NCI-H345 (cell line): ENCODE measurements at regions not wholly inside any gene's neighbourhood (a gene's known extent, or its start where the extent isn't known, plus 50 kb on each side); places are given as distances from the start of the nearest gene placed in this dataset.
"Not testable (repeated sequence)": the region's sequence is repeated elsewhere in the genome, so short reads cannot be mapped to it uniquely, and the experiment has no call there.

Experiments used
- DNase-seq: peaks from one replicate; lab custom pipeline; 2025; lab: John Stamatoyannopoulos, UW

DNA sequence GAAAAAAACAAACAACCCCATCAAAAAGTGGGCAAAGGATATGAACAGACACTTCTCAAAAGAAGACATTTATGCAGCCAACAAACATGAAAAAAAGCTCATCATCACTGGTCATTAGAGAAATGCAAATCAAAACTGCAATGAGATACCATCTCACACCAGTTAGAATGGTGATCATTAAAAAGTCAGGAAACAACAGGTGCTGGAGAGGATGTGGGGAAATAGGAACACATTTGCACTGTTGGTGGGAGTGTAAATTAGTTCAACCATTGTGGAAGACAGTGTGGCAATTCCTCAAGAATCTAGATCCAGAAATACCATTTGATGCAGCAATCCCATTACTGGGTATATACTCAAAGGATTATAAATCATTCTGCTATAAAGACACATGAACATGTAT lies 85.5 kb upstream of the WSB1 start:
- DNase-seq = not testable (repeated sequence)

DNA sequence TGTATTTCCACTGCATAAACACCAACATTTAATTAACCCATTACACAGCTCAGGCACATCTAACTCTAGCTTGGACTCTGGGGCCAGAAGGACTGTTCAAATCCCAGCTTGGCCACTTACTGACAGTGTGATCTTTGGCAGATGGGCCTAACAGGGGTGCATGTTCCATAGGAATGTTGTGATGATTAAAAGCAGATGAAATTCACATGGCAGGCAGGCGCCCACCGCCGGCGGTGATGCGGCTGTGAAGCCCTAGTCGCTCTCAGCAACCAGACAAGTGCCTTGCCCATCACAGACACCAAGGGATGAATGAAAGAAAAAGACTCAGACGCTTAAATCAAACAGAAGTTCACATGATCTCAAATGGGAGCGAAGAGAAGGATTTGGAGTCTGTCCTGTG lies 84.6 kb upstream of the WSB1 start:
- no peak for DNase-seq

DNA sequence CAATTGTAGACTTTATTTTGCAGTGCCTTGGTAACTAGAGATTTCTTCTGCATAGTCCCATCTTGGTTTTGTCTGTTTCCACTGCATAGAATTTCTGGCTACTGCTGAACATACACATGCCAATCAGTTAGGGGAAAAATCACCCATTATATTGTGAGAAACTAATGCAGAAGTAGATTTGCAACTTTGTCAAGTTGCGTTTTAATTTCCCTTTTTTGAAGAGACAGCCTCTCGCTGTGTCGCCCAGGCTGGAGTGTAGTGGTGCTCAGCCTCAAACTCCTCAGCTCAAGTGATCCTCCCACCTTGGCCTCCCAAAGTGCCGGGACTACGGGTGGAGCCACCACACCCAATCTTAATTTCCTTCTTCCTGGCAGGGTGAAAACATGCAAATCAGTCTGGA lies 83.1 kb upstream of the WSB1 start:
- DNase-seq = not testable (repeated sequence)

DNA sequence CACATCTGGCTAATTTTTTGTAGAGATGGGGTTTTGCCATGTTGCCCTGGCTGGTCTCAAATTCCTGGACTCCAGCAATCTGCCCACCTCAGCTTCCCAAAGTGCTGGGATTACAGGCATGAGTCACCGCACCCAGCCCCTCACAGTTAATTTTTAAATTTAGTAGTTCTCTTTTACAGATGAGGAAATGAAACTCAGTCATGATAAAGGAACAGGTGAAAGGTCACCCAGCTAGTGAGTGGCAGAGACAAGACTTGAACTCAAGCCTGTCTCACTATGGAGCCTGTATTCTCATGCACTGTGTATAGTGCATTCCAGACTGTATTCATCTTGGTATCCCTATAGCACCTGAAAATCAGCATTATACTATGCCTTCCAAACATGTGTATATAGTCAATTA lies 77.1 kb upstream of the WSB1 start:
- no peak for DNase-seq

DNA sequence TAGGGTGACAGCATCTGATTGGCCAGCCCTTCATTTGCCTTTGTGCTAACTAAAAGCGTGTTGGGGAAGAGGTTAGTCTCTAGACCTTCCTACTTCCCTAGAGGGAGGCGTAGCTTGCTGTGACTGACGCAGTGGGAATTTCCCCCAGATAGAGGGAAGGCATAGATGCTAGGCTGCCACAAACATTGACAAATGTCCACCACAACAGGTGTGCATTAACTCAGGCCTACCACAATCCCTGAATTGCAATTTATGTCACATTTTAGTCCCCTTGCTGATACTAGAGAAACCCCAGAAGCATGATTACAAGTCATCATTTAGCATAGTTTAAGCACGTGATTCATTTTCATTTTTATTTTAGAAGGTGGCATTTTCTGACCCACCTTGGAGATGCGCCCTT lies 76.3 kb upstream of the WSB1 start:
- no peak for DNase-seq

DNA sequence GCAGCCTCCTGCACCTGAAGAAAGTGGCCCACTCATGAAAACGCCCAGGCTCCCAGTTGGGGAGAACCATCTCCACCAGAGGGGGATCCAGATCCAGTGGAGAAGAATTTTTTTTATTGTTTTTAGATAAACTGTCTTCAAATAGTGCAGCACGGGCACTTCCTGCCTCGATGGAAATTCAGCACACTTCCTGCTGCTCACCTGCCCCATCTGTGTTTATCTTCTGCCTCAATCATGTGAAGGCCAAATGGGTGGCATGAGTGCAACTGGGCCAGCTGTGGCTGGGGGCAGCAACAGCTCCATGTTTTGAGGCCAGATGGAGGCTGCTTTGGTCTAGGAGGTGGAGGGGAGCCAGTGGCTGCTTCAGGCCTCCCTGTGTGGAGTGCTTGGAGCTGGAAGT lies 75.9 kb upstream of the WSB1 start:
- DNase-seq = no peak

DNA sequence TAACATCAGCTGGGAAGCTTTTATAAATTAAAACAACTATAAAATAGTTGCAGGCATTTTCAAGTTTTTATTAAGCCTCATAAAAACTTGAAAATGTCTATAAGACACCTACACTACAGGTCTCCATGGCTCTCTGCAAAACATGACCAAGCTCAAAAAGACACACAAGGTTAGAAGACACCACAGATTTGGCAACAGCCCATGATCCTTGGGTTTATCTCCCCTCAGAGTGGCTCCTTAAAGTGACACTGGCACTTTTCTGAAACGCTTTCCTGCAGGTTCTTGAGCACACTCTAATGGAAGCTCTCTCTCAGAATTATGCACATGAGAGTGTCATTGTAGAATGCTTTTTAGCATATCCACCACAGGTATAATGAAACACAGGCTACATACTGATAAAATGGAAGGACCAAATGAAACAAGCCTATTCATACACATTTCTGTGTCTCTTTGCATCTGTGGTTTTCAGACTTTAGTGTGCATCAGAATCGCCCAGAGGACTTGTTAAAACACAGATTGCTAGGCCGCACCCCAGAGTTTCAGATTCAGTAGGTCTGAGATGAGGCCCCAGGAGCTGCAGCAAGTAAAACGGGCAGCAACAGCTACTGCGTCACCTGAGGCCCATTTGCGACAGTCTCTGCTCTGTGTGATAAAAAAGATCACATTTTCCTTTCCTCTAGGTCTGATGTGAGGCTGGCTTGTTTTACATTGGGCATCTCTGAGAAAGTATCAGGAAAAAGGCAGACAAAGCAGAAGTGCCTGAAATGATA lies 75.0 kb upstream of the WSB1 start:
- no peak for DNase-seq

DNA sequence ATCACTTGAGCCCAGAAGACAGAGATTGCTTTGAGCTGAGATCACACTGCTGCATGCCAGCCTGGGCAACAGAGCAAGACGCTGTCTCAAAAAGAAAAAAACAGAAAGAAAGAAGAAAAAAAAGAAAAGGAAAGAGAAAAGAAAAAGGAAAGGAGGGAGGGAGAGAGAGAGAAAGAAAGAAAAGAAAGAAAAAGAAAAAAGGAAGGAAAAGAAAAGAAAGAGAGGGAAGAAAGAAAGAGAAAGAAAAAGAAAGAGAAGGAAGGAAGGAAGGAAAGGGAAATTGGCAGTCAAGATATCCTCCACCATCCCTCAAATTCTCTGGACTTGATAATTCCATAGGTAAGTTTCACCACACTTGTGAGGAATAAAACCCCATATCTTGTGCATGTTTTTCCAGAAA lies 71.4 kb upstream of the WSB1 start:
- no peak for DNase-seq

DNA sequence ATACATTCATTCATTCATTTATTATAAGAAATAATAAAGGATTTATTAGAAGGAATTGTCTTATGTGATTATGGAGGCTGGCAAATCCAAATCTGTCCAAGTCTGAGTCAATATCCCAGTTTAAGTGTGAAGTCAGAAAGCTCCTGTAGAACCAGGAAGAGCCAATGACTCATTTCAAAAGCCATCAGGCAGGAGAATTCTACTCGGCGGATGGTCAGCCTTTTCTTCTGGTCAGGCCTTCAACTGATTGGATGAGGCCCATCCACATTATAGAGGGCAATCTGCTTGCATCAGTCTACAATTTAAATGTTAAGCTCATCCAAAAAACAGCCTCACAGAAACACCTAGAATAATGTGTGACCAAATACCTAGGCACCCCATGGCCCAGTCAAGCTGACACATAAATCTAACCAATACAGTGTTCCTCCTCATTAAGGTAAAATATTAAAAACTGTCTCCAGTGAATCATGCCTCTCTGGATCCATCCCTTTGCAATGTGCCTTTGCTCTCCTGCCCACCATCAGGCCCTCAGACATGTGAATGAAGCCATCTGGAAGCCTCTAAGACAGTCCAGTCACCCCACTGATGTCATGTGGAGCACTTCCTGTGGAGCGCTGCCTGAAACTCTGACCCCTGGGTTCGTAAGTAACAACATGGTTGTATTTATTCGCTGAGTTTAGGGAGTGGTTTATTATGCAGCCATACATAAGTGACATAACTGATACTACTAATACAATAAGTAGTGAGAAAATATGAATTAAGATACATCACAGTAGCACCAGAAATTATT lies 69.2 kb upstream of the WSB1 start:
- no peak for DNase-seq

DNA sequence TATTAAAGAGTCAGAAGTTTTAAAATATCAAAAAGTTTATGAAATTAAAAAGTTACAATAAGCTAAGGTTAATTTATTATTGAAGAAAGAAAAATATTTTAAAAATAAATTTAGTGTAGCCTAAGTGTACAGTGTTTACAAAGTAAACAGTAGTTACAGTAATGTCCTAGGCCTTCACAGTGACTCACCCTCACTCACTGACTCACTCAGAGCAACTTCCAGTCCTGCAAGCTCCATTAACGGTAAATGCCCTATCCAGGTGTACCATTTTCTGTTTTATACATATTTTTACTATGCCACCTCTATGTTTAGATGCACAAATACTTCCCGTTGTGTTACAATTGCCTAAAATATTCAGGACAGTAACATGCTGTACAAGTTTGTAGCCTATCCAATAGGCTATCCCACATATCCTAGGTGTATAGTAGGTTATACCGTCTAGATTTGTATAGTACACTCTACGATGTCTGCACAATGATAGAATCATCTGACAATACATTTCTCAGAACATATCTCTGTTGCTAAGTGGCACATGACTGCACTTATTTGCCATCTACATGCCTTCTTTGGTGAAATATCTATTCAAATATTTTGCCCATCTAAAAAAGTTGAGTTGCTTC lies 67.2 kb upstream of the WSB1 start:
- no peak for DNase-seq

DNA sequence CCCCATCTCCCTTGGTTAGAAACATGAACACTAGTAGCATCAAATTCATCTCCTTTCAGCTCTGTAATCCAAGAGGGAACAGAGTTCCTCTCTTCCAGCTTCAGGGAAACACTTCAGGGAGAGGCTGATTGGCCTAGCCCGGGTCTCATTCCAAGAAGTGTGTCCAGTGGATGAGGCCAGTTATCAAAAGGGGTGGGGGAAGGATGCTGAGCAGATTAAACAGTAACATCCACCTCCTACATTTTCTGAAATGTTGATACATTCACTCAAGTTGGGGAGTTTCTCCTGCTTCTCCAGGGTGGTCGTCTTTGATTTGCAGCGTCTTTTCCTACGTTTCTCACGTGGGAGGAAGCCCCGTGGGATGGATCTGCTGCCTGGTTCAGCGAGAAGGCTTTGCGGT lies 62.9 kb upstream of the WSB1 start:
- no peak for DNase-seq

DNA sequence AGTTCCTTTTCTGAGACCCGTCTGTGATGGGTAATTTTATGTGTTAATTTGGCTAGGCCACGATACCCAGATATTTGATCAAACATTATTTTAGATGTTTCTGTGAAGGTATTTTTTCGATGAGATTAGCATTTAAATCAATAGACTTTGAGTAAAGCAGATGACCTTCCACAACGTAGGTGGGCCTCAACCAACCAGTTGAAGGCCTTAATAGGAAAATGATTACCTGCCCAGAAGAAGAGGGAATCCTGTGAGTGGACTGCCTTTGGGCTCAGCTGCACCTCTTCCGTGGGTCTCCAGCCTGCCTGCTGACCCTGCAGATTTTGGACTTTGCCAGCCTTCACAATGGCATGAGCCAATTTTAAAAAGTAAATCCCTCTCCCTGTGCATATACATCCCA lies 61.6 kb upstream of the WSB1 start:
- no peak for DNase-seq

DNA sequence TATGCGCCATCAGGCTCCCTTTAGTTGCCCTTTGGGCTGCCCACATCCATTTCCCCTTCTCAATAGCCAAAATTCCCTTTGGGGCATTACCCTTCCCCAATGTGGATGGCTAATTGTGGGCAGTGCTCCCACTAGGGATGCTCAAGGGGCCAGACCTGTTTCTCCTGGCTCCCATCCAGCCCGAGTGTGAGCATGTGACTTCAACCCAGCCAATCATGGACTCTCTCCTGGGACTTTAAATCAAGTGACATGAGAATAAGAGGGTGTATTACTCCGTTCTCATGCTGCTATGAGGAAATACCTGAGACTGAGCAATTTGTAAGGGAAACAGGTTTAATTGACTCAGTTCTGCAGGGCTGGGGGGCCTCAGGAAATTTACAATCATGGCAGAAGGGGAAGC lies 60.9 kb upstream of the WSB1 start:
- no peak for DNase-seq

DNA sequence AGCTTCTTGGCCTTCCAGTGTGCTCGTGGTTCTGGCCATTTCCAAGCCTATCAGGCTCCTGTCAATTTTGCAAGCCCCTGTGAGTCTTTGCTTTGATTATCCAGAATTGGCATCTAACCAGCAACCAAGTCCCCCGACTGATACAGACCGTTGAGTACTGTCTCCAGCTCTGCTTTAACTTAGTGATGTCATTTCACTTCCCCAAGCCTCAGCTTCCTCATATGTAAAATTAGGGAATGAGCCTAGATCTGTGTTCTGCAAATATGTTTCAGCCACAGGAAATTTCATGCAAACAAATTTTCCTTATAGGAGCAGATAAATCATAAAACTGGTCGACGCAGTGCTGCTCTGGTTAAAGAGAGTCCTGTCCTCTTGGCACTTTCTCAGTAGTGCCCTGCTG lies 60.1 kb upstream of the WSB1 start:
- DNase-seq = no peak

DNA sequence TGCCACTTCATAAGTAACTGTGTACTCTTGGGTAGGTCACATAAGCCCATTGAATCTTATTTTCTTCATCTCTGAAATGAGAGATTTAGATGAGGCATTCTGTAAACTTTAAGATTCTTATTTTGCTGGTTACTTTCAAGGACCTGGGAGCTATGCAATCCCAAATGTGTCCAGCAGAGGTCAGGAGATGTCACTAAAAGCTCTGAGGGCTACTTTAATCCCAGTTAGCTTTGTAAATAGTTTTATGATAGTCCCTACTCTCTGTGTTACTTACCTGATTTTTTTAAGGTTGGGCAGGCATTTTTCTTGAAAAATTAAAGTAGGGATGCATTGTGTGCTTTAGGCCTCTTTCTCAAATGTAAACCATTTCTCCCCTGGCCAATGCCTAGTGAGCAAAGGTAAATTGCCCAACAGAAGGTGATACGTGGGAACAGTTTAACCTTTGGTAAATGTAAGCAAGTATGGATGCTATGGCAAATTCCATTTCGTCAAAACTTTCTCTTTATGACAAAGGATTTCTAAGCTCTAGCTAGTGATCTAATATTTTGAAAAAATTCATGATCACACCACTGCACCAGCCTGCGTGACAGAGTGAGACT lies 57.1 kb upstream of the WSB1 start:
- DNase-seq = peak; percentile 70

DNA sequence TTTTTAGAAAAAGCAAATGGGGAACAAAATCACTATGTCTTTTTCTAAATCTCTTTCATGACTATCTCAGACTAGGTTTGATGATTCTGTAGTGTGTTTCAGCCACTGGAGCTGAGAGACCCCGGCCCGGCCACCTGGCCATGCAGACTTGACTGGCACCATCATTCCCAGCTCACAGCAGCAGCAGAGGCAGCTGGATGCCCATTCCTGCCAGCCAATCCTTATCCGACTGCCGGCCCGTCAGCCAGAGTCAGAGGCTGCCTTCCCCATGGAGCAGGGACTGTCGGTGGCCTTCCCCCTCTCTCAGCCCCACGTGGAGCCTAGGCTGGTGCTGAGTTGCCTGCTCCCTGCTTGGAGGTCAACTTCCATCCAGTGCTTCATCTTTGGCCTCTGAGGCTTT lies 56.0 kb upstream of the WSB1 start:
- no peak for DNase-seq

DNA sequence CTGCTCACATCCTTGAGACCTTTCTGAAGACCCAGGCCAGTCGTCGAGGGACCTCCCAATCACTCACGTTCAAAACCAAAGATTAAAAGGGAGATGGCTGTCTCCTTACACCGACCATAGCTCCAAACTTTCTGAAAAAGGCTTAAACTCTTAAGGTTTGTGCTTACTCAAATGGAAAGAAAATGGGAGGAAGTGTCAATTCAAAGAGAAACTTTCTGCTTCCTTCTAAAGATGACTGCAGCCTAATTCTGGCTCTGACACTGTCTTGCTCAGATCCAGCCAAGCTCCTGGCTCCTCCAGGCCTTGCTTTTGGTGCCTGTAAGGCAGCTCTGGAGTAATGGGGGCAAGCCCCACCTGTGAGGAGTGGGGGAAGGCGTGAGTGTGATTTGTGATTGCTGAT lies 54.9 kb upstream of the WSB1 start:
- no peak for DNase-seq

DNA sequence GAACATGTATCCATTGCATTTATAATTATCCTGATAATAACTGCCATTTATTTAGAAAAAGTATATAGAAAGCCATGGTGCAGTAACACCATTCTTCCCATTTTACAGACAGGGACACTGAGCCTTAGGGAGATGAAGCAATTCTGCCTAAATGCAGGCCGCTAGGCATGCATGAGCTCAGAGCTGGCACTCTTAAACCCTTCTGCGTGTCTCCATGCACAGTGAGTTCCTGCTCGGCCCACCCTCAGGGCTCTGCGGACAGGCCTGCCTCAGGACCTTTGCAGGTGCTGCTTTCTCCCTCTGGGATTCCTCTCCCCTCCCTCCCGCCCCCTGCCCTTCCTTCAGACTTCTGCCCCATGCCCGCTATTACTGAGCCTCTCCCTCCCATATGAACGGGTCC lies 54.3 kb upstream of the WSB1 start:
- DNase-seq = no peak

DNA sequence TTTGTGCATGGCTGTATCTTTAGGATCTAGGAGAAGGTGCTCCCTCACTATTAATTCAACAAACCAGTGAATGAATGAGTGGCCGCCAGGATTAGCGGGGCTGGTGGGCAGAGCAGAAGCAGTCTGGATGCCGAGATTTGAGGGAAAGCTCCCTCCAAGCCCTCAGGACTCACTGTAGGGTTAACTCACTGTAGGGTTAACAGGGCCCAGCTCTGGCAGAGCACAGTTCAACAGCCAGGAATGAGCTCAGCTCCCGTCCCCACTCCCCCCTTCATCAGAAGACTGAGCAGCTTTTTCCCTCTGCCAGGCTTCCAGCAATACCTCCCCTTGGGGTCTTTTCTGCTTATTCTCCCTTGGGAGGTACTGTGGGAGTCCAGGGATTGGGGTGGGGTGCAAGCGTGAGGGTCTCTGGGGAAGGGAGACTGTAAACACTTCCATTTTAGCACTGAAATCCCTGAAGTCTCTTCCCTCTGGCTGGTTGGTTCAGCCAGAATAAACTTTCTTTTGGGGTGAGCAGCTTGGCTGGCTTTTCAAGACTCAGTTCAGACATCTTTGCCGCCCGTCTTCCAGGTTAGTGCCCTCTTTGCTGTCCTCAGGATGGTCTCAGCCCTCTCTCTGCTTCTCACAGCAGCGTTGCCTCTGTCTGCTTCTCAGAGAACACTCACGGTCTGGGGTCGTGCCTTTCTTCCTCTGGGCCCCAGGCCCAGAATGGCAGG lies 53.7 kb upstream of the WSB1 start:
- DNase-seq = no peak

DNA sequence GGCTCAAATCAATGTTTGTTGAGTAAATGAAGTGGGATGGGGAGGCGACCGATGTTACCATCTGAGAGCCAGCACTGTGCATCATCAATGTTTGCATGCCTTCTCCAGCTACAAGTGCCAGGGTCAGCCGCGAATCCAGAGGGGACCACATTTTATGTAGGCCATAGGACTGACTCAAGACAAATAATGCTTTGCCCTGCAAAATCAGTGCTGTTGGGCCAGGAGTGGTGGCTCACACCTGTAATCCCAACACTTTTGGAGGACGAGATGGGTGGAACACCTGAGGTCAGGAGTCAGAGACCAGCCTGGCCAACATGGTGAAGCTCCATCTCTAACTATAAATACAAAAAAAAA lies 53.1 kb upstream of the WSB1 start:
- DNase-seq = no peak

DNA sequence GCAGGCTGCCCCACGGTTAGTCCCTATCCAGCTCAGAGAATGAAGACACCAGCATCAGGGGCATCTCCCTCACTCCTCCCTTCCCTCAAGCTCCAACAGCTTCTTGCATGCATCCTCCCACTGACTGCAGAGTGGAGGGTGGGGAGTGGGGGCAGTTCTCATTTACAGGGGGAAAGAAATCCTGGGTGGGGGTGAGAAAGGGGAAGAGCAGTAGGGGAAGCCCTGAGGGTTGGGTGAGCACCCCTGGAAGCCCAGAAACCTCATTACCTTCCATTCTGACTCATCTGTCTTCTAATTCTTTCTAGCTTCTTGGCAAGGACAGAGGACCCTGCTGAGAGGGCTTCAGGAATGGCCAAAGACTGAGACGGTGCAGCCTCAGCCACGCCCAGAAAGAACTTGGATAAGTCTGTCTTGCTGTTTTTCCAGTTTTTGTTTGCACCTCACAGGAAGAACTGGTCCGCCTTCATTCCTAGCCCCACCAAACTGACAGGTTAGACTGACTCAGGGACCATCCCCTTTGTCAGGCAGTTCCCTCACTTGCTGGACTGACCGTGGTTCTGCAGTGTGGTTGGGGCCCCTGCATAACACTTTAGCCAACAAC lies 52.5 kb upstream of the WSB1 start:
- no peak for DNase-seq

DNA sequence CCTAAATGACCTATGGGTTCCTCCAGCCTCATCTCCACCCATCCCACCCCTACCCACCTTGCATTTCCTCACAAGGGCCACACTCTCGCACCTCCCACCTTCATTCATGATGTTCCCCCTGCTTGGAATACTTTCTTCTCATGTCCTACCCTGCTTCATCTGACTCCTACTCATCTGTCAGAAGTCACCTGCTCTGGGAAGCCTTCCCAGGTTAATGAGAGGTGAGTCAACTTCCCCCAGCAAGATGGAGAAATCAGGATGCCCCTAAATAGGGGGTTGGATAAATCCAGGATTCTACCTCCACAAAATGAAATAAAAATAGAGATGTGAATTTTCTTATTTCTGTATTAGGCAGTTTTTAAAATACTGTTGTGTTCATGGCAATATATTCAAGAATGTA lies 51.0 kb upstream of the WSB1 start:
- no peak for DNase-seq
